ENCODE measurements at regions not wholly inside any gene's neighbourhood (a gene's known extent, or its start where the extent isn't known, plus 50 kb on each side); places are given as distances from the start of the nearest gene placed in this dataset.
A peak's percentile ranks its signal among the peaks of the same experiment; 100 is the strongest.

- Histone ChIP-seq H3K9me2 (replicated peaks; ENCODE audit: insufficient read depth) (no peaks in the 10 kb centered on the region), H4K20me1 (ENCODE audit: insufficient read depth, poor library complexity, severe bottlenecking) (no peaks in the 10 kb centered on the region), H3K4me1 (ENCODE audit: insufficient read depth) (peaks cover 3% of the 10 kb centered on the region), H2AFZ (no peak overlapping the region), H3K79me2 (no peaks in the 10 kb centered on the region), H3K4me3 (no peak overlapping the region), H3K27me3 (no peaks in the 10 kb centered on the region), H3K9me3 (ENCODE audit: low read depth) (no peaks in the 10 kb centered on the region), H3K4me2 (no peak overlapping the region), H3K36me3 (replicated peaks; ENCODE audit: insufficient read depth, low read depth) (no peaks in the 10 kb centered on the region), H3K27ac (peak overlapping the region; percentile 70)
- DNase-seq (ENCODE audit: low spot score) = peak; percentile 52
- WGBS (ENCODE audit: low lambda C conversion rate, missing lambda C conversion rate) = 37% methylated on average over 2 of the region's 2 CpGs
- TF ChIP-seq CTCF (IDR thresholded peaks at IDR 0.05; ENCODE audit: poor library complexity) (no peak), EZH2 (IDR thresholded peaks at IDR 0.05; ENCODE audit: borderline replicate concordance) (no peak), EZH2phosphoT487 (IDR thresholded peaks at IDR 0.05; ENCODE audit: low read depth, severe bottlenecking, unreplicated experiment) (no peak)
These were observed 53.3 kb upstream of the TAF8 start for GRCh38 chr6:41996997-41997396.

- no peak for DNase-seq (ENCODE audit: low spot score)
- TF ChIP-seq EZH2phosphoT487 (IDR thresholded peaks at IDR 0.05; ENCODE audit: low read depth, severe bottlenecking, unreplicated experiment) (no peak), EZH2 (IDR thresholded peaks at IDR 0.05; ENCODE audit: borderline replicate concordance) (no peak), CTCF (IDR thresholded peaks at IDR 0.05; ENCODE audit: poor library complexity) (no peak)
- no peaks in the 10 kb centered on the region for H4K20me1 ChIP-seq (ENCODE audit: insufficient read depth, poor library complexity, severe bottlenecking)
- no peaks in the 10 kb centered on the region for H3K36me3 ChIP-seq (replicated peaks; ENCODE audit: insufficient read depth, low read depth)
- H2AFZ ChIP-seq = no peak overlapping the region
- no peak overlapping the region for H3K4me2 ChIP-seq
- peak overlapping the region; percentile 70 for H3K27ac ChIP-seq
- no peak overlapping the region for H3K4me3 ChIP-seq
- WGBS (ENCODE audit: low lambda C conversion rate, missing lambda C conversion rate) = 83% methylated on average over 2 of the region's 2 CpGs
- no peaks in the 10 kb centered on the region for H3K79me2 ChIP-seq
- no peaks in the 10 kb centered on the region for H3K9me2 ChIP-seq (replicated peaks; ENCODE audit: insufficient read depth)
- no peaks in the 10 kb centered on the region for H3K27me3 ChIP-seq
- H3K4me1 ChIP-seq (ENCODE audit: insufficient read depth) = peaks cover 3% of the 10 kb centered on the region
- H3K9me3 ChIP-seq (ENCODE audit: low read depth) = no peaks in the 10 kb centered on the region
These were observed 52.9 kb upstream of the TAF8 start for GRCh38 chr6:41997456-41997855.

All from hepatocyte (in vitro differentiated cells).